ENCODE measurements at regions not wholly inside any gene's neighbourhood (a gene's known extent, or its start where the extent isn't known, plus 50 kb on each side); places are given as distances from the start of the nearest gene placed in this dataset.
"Not testable (repeated sequence)": the region's sequence is repeated elsewhere in the genome, so short reads cannot be mapped to it uniquely, and the experiment has no call there.

- DNase-seq, result peak; percentile 33
Measured at GRCh38 chr5:125049721-125050702, 303.6 kb upstream of the ZNF608 start.

- no peak for DNase-seq
Measured at GRCh38 chr5:125050926-125051325, 304.5 kb upstream of the ZNF608 start.

GRCh38 chr5:125052584-125052983 lies 306.1 kb upstream of the ZNF608 start:
- no peak for DNase-seq

GRCh38 chr5:125053179-125053578 lies 306.7 kb upstream of the ZNF608 start:
- DNase-seq, result no peak

GRCh38 chr5:125054146-125054545 lies 307.7 kb upstream of the ZNF608 start:
- DNase-seq, result no peak

GRCh38 chr5:125056671-125057485 lies 310.4 kb upstream of the ZNF608 start:
- DNase-seq, result no peak

- DNase-seq, result peak; percentile 73
Measured at GRCh38 chr5:125057912-125058826, 311.7 kb upstream of the ZNF608 start.

- no peak for DNase-seq
Measured at GRCh38 chr5:125059255-125060002, 313.0 kb upstream of the ZNF608 start.

GRCh38 chr5:125061726-125062125 lies 315.3 kb upstream of the ZNF608 start:
- no peak for DNase-seq

- peak; percentile 54 for DNase-seq
Measured at GRCh38 chr5:125064621-125065438, 318.4 kb upstream of the ZNF608 start.

GRCh38 chr5:125065741-125066140 lies 319.3 kb upstream of the ZNF608 start:
- no peak for DNase-seq

- DNase-seq, result no peak
Measured at GRCh38 chr5:125070961-125071360, 324.5 kb upstream of the ZNF608 start.

- DNase-seq, result no peak
Measured at GRCh38 chr5:125073090-125073489, 326.7 kb upstream of the ZNF608 start.

- no peak for DNase-seq
Measured at GRCh38 chr5:125075567-125075966, 329.1 kb upstream of the ZNF608 start.

GRCh38 chr5:125079028-125079427 lies 332.6 kb upstream of the ZNF608 start:
- not testable (repeated sequence) for DNase-seq

- DNase-seq, result no peak
Measured at GRCh38 chr5:125081101-125081500, 334.7 kb upstream of the ZNF608 start.

GRCh38 chr5:125083981-125084380 lies 337.5 kb upstream of the ZNF608 start:
- peak; percentile 92 for DNase-seq

GRCh38 chr5:125085797-125086505 lies 339.5 kb upstream of the ZNF608 start:
- DNase-seq, result no peak

- DNase-seq, result no peak
Measured at GRCh38 chr5:125088522-125089105, 342.2 kb upstream of the ZNF608 start.

GRCh38 chr5:125092138-125092537 lies 345.7 kb upstream of the ZNF608 start:
- DNase-seq, result not testable (repeated sequence)
